Hepatocyte (in vitro differentiated cells): ENCODE measurements at regions not wholly inside any gene's neighbourhood (a gene's known extent, or its start where the extent isn't known, plus 50 kb on each side); places are given as distances from the start of the nearest gene placed in this dataset.

ENCODE experiments used
- DNase-seq: peaks from one replicate; pipeline ENCODE4 v3.0.0-alpha.2; 2016; ENCODE audit warnings: low spot score
- H2AFZ ChIP-seq: fragments of 200-600 bp; sonication (generic); 2 replicates; pipeline ENCODE4 v1.6.0; 2016; ENCODE audit warnings: antibody characterized with exemption, mild to moderate bottlenecking
- H3K27ac ChIP-seq: fragments of 200-600 bp; sonication (generic); 2 replicates; pipeline ENCODE4 v1.5.1; 2016; ENCODE audit warnings: mild to moderate bottlenecking
- H3K27me3 ChIP-seq: fragments of 200-600 bp; sonication (generic); 2 replicates; pipeline ENCODE4 v1.6.1; 2016
- H3K36me3 ChIP-seq: fragments of 200-600 bp; sonication (generic); replicated peaks from 2 replicates; pipeline ENCODE4 v1.5.1; 2016; ENCODE audit warnings: low read depth; ENCODE audit not compliant: insufficient read depth
- H3K4me1 ChIP-seq: fragments of 200-600 bp; sonication (generic); 2 replicates; pipeline ENCODE4 v1.5.1; 2016; ENCODE audit warnings: mild to moderate bottlenecking, moderate library complexity; ENCODE audit not compliant: insufficient read depth
- H3K4me2 ChIP-seq: fragments of 200-600 bp; sonication (generic); 2 replicates; pipeline ENCODE4 v1.6.0; 2016
- H3K4me3 ChIP-seq: fragments of 200-600 bp; sonication (generic); 2 replicates; pipeline ENCODE4 v1.5.1; 2016; ENCODE audit warnings: mild to moderate bottlenecking
- H3K79me2 ChIP-seq: fragments of 200-600 bp; sonication (generic); 2 replicates; pipeline ENCODE4 v1.6.0; 2017; ENCODE audit warnings: mild to moderate bottlenecking
- H3K9me2 ChIP-seq: fragments of 200-600 bp; sonication (generic); replicated peaks from 2 replicates; pipeline ENCODE4 v1.6.0; 2017; ENCODE audit warnings: mild to moderate bottlenecking; ENCODE audit not compliant: insufficient read depth
- H3K9me3 ChIP-seq: fragments of 200-600 bp; sonication (generic); 2 replicates; pipeline ENCODE4 v1.5.1; 2016; ENCODE audit warnings: low read depth, mild to moderate bottlenecking
- H4K20me1 ChIP-seq: fragments of 200-600 bp; sonication (generic); 2 replicates; pipeline ENCODE4 v1.6.0; 2016; ENCODE audit warnings: mild to moderate bottlenecking; ENCODE audit not compliant: insufficient read depth, poor library complexity, severe bottlenecking
- EZH2phosphoT487 ChIP-seq: fragments of 200-600 bp; sonication (generic); IDR thresholded peaks from one replicate; pipeline ENCODE4 v1.6.1; 2018; ENCODE audit warnings: antibody characterized with exemption, mild to moderate bottlenecking, low read depth, moderate library complexity; ENCODE audit not compliant: unreplicated experiment, severe bottlenecking
- WGBS: methylation state at CpG from one replicate; pipeline ENCODE4 v1.1.6; 2016; ENCODE audit warnings: low lambda C conversion rate; ENCODE audit errors: missing lambda C conversion rate; 5-methylcytosine and 5-hydroxymethylcytosine counted together
- TF ChIP-seq, protein P1 (sequence below): fragments of 200-600 bp; sonication (generic); IDR thresholded peaks from 2 replicates; pipeline ENCODE4 v1.5.1; 2016; ENCODE audit warnings: antibody characterized with exemption, mild to moderate bottlenecking; ENCODE audit not compliant: poor library complexity

- TF ChIP-seq, protein P1, sequence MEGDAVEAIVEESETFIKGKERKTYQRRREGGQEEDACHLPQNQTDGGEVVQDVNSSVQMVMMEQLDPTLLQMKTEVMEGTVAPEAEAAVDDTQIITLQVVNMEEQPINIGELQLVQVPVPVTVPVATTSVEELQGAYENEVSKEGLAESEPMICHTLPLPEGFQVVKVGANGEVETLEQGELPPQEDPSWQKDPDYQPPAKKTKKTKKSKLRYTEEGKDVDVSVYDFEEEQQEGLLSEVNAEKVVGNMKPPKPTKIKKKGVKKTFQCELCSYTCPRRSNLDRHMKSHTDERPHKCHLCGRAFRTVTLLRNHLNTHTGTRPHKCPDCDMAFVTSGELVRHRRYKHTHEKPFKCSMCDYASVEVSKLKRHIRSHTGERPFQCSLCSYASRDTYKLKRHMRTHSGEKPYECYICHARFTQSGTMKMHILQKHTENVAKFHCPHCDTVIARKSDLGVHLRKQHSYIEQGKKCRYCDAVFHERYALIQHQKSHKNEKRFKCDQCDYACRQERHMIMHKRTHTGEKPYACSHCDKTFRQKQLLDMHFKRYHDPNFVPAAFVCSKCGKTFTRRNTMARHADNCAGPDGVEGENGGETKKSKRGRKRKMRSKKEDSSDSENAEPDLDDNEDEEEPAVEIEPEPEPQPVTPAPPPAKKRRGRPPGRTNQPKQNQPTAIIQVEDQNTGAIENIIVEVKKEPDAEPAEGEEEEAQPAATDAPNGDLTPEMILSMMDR, result peak; percentile 95
- no peak for TF ChIP-seq EZH2phosphoT487
- Histone ChIP-seq H3K4me1 (no peaks in the 10 kb centered on the region), H3K27me3 (no peaks in the 10 kb centered on the region), H3K79me2 (no peaks in the 10 kb centered on the region), H3K4me2 (no peak overlapping the region), H3K9me3 (no peaks in the 10 kb centered on the region), H3K36me3 (no peaks in the 10 kb centered on the region), H3K9me2 (no peaks in the 10 kb centered on the region), H2AFZ (no peak overlapping the region), H3K27ac (no peak overlapping the region), H4K20me1 (no peaks in the 10 kb centered on the region), H3K4me3 (no peak overlapping the region)
- DNase-seq, result peak; percentile 88
- WGBS, result 10% methylated on average over 3 of the region's 3 CpGs
Measured at GRCh38 chr20:34190679-34191090, 50.5 kb upstream of the ASIP start.
